SK-N-SH (cell line): ENCODE measurements at regions not wholly inside any gene's neighbourhood (a gene's known extent, or its start where the extent isn't known, plus 50 kb on each side); places are given as distances from the start of the nearest gene placed in this dataset.

Experiments
- CTCF ChIA-PET: fragments of 300-600, 350-600 bp; formaldehyde crosslinking; extraction: SDS; loops from one replicate; lab custom pipeline; 2021; lab: Yijun Ruan, JAX
- POLR2A ChIA-PET: fragments of 350-600 bp; sonication (Branson Sonifier 250); formaldehyde crosslinking; extraction: SDS; loops from one replicate; lab custom pipeline; 2020; ENCODE audit warnings: antibody characterized with exemption, inconsistent platforms; lab: Yijun Ruan, JAX
- DNase-seq: peaks from one replicate; pipeline ENCODE4 v3.0.0; 2012
- H2AFZ ChIP-seq: fragments of 200-600 bp; sonication (generic); 2 replicates; pipeline ENCODE4 v1.8.1; 2016; ENCODE audit warnings: antibody characterized with exemption, mild to moderate bottlenecking, low read depth
- H3F3A ChIP-seq: fragments of 200-600 bp; sonication (generic); replicated peaks from 2 replicates; pipeline ENCODE3; 2016; ENCODE audit warnings: antibody characterized with exemption, mild to moderate bottlenecking; ENCODE audit not compliant: insufficient read depth
- H3K27ac ChIP-seq, 2 experiments: fragments of 200-500 bp in 1 of 2; fragments of 200-600 bp in 1 of 2; sonication (Bioruptor generic) in 1 of 2; sonication (generic), shearing (Covaris generic) in 1 of 2; 2 replicates each; pipeline versions ENCODE4 v1.5.1 to v1.6.1; 2014 to 2016; ENCODE audit warnings: low read depth in 2 of 2, inconsistent platforms in 1 of 2, low read length in 1 of 2, mild to moderate bottlenecking in 1 of 2, mixed read lengths in 1 of 2
- H3K27me3 ChIP-seq: fragments of 200-600 bp; sonication (generic), shearing (Covaris generic); 2 replicates; pipeline ENCODE4 v1.6.1; 2016; ENCODE audit warnings: mixed run types; ENCODE audit not compliant: insufficient read depth
- H3K36me3 ChIP-seq, 2 experiments: fragments of 200-500 bp in 1 of 2; fragments of 200-600 bp in 1 of 2; sonication (Bioruptor generic) in 1 of 2; sonication (generic) in 1 of 2; replicated peaks in 1 of 2; 2 replicates each; pipeline versions ENCODE3 to v1.5.1; 2014 to 2016; ENCODE audit warnings: low read length in 1 of 2, mild to moderate bottlenecking in 1 of 2; ENCODE audit not compliant: insufficient read depth in 2 of 2, control insufficient read depth in 1 of 2
- H3K4me1 ChIP-seq, 2 experiments: fragments of 200-500 bp in 1 of 2; fragments of 200-600 bp in 1 of 2; sonication (Bioruptor generic) in 1 of 2; sonication (generic), shearing (Covaris generic) in 1 of 2; 2 replicates each; pipeline versions ENCODE4 v1.5.1 to v1.6.1; 2014 to 2016; ENCODE audit warnings: low read depth in 1 of 2, low read length in 1 of 2, mixed run types in 1 of 2; ENCODE audit not compliant: insufficient read depth in 2 of 2, control insufficient read depth in 1 of 2
- H3K4me2 ChIP-seq: fragments of 200-600 bp; sonication (generic), shearing (Covaris generic); 2 replicates; pipeline ENCODE4 v1.6.1; 2017; ENCODE audit warnings: mixed run types
- H3K4me3 ChIP-seq, 2 experiments: fragments of 200-500 bp in 1 of 2; fragments of 200-600 bp in 1 of 2; sonication (Bioruptor generic) in 1 of 2; sonication (generic), shearing (Covaris generic) in 1 of 2; 2 replicates each; pipeline versions ENCODE4 v1.5.1 to v1.8.1; 2014 to 2016; ENCODE audit warnings: low read depth in 2 of 2, inconsistent platforms in 1 of 2, low read length in 1 of 2, mild to moderate bottlenecking in 1 of 2, mixed read lengths in 1 of 2, moderate library complexity in 1 of 2
- H3K79me2 ChIP-seq: fragments of 200-600 bp; sonication (generic); 2 replicates; pipeline ENCODE4 v1.8.1; 2017; ENCODE audit warnings: mild to moderate bottlenecking; ENCODE audit not compliant: insufficient read depth
- H3K9ac ChIP-seq: fragments of 200-600 bp; sonication (generic); 2 replicates; pipeline ENCODE4 v1.6.1; 2017; ENCODE audit warnings: mixed run types
- H3K9me2 ChIP-seq: fragments of 200-600 bp; sonication (generic); 2 replicates; pipeline ENCODE4 v1.6.1; 2017; ENCODE audit warnings: mixed run types
- H3K9me3 ChIP-seq: fragments of 200-600 bp; sonication (generic); 2 replicates; pipeline ENCODE4 v1.6.1; 2017; ENCODE audit warnings: mixed run types, mild to moderate bottlenecking, moderate library complexity
- H4K20me1 ChIP-seq: fragments of 200-600 bp; sonication (generic); 2 replicates; pipeline ENCODE4 v1.6.1; 2017; ENCODE audit warnings: mild to moderate bottlenecking, mixed run types; ENCODE audit not compliant: insufficient read depth
- EP300 ChIP-seq, 2 experiments: IDR thresholded peaks; 2 replicates each; pipeline versions ENCODE4 v1.4.0 to v1.6.1; 2012; ENCODE audit warnings: borderline replicate concordance in 1 of 2, low read depth in 1 of 2, low read length in 1 of 2
- EZH2phosphoT487 ChIP-seq: fragments of 200-600 bp; sonication (generic); IDR thresholded peaks from 2 replicates; pipeline ENCODE4 v1.6.1; 2017; ENCODE audit warnings: low read depth, mixed run types, mild to moderate bottlenecking, antibody characterized with exemption, moderate library complexity, borderline replicate concordance
- FOXJ3 ChIP-seq: sonication (generic); formaldehyde crosslinking; IDR thresholded peaks from 2 replicates; pipeline ENCODE4 v1.5.1; 2020; ENCODE audit warnings: mild to moderate bottlenecking, missing genetic modification reagents
- GABPA ChIP-seq: IDR thresholded peaks from 2 replicates; pipeline ENCODE4 v1.4.0; 2012; ENCODE audit warnings: low read depth, mild to moderate bottlenecking
- GATA2 ChIP-seq: sonication (generic); formaldehyde crosslinking; IDR thresholded peaks from 2 replicates; pipeline ENCODE4 v1.5.0; 2020; ENCODE audit warnings: mild to moderate bottlenecking, missing genetic modification reagents
- JUND ChIP-seq: IDR thresholded peaks from 2 replicates; pipeline ENCODE4 v1.4.0; 2012
- MXI1 ChIP-seq: IDR thresholded peaks from 2 replicates; pipeline ENCODE4 v1.6.1; 2012; ENCODE audit warnings: mild to moderate bottlenecking, low read depth, low read length, improper control_type of control experiment
- NFIC ChIP-seq: IDR thresholded peaks from 2 replicates; pipeline ENCODE4 v1.4.0; 2012; ENCODE audit warnings: borderline replicate concordance
- POLR2AphosphoS5 ChIP-seq: IDR thresholded peaks from 2 replicates; pipeline ENCODE4 v1.6.1; 2012; ENCODE audit warnings: low read depth, low read length
- RAD21 ChIP-seq: IDR thresholded peaks from 2 replicates; pipeline ENCODE4 v1.6.1; 2012; ENCODE audit warnings: mild to moderate bottlenecking, low read length
- REST ChIP-seq: IDR thresholded peaks from 2 replicates; pipeline ENCODE4 v1.6.1; 2012; ENCODE audit warnings: mild to moderate bottlenecking, low read depth, low read length, moderate library complexity
- RFX5 ChIP-seq: IDR thresholded peaks from 2 replicates; pipeline ENCODE4 v1.6.1; 2012; ENCODE audit warnings: mild to moderate bottlenecking, improper control_type of control experiment, low read length
- RXRA ChIP-seq: IDR thresholded peaks from 2 replicates; pipeline ENCODE4 v1.4.0; 2012; ENCODE audit warnings: low read depth, mild to moderate bottlenecking, borderline replicate concordance
- SIN3A ChIP-seq: IDR thresholded peaks from 2 replicates; pipeline ENCODE4 v1.6.1; 2012; ENCODE audit warnings: low read depth, mild to moderate bottlenecking, low read length, moderate library complexity, borderline replicate concordance
- SMC3 ChIP-seq: IDR thresholded peaks from 2 replicates; pipeline ENCODE4 v1.6.1; 2012; ENCODE audit warnings: low read depth, low read length, improper control_type of control experiment
- TEAD4 ChIP-seq: IDR thresholded peaks from 2 replicates; pipeline ENCODE4 v1.4.0; 2012; ENCODE audit warnings: mild to moderate bottlenecking, borderline replicate concordance; ENCODE audit not compliant: insufficient read depth
- WGBS: methylation state at CpG from one replicate; pipeline ENCODE4 v1.1.6; 2017; ENCODE audit warnings: low lambda C conversion rate; 5-methylcytosine and 5-hydroxymethylcytosine counted together
- TF ChIP-seq, protein P1 (sequence below): IDR thresholded peaks from 2 replicates; pipeline ENCODE4 v1.4.0; 2012; ENCODE audit warnings: low read depth, borderline replicate concordance

GRCh38 chr2:41869542-41870264, 178.1 kb upstream of the PKDCC start (continued):
- TF ChIP-seq, protein P1, sequence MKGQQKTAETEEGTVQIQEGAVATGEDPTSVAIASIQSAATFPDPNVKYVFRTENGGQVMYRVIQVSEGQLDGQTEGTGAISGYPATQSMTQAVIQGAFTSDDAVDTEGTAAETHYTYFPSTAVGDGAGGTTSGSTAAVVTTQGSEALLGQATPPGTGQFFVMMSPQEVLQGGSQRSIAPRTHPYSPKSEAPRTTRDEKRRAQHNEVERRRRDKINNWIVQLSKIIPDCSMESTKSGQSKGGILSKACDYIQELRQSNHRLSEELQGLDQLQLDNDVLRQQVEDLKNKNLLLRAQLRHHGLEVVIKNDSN: no peak
- TF ChIP-seq REST (no peak), EZH2phosphoT487 (no peak), POLR2AphosphoS5 (no peak), FOXJ3 (CRISPR knock-in tag) (no peak), RXRA (no peak), GABPA (no peak)

DNA sequence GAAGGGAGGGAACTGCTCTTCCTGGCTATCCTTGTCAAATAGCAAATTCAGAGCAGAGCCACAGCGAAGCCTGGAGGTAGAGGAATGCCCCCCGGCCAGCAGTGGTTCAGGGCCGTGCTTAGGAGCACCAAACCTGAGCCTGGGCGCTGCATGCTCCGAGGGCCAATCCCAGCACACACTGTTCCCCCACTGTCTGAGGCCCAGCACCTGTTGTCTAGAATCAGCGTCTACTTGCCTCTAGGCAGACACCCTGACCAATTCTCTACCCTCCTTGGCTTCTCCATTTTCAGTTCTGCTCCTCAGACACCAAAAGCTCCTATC, 177.6 kb upstream of the PKDCC start:
- Histone ChIP-seq H3K27ac (peak overlapping the region in 1 of 2 experiments; percentile 39; a peak in 1 of 4 replicates), H3K27me3 (no peaks in the 10 kb centered on the region), H3K9ac (no peak overlapping the region), H3K4me2 (no peak overlapping the region), H3K79me2 (no peaks in the 10 kb centered on the region), H3K9me3 (no peaks in the 10 kb centered on the region), H4K20me1 (no peaks in the 10 kb centered on the region), H2AFZ (no peak overlapping the region), H3K4me3 (no peak overlapping the region), H3K4me1 (peaks cover 0 to 26% of the 10 kb centered on the region in 2 experiments; a peak in 3 of 4 replicates), H3K36me3 (no peaks in the 10 kb centered on the region), H3K9me2 (no peaks in the 10 kb centered on the region), H3F3A (no peaks in the 10 kb centered on the region)
- CTCF ChIA-PET: interaction anchor here (0.5 to 18.0 kb wide), 87 partner anchors 10 to 569 kb away, joined by 3 to 897 read pairs (median 4); partner anchors contain the start of gene PKDCC
- no peak for DNase-seq
- TF ChIP-seq, protein P1: no peak
- no peak for TF ChIP-seq GATA2 (CRISPR knock-in tag)
- TF ChIP-seq JUND: no peak
- no peak for TF ChIP-seq SMC3
- no peak for TF ChIP-seq RFX5
- TF ChIP-seq TEAD4: no peak
- TF ChIP-seq EP300 (IDR thresholded peaks at IDR 0.05; ENCODE audit: borderline replicate concordance in 1 of 2, low read depth in 1 of 2, low read length in 1 of 2): no peak
- no peak for TF ChIP-seq RAD21
- no peak for TF ChIP-seq MXI1
- TF ChIP-seq NFIC: no peak
- no peak for TF ChIP-seq SIN3A
- 39% methylated on average over 4 of the region's 6 CpGs for WGBS
- POLR2A ChIA-PET: interaction anchor here (0.9 to 3.1 kb wide), 9 partner anchors 17 to 217 kb away, joined by 3 to 38 read pairs (median 4); partner anchors contain the start of gene PKDCC
